Femur (tissue), 1 donor: ENCODE measurements at regions not wholly inside any gene's neighbourhood (a gene's known extent, or its start where the extent isn't known, plus 50 kb on each side); places are given as distances from the start of the nearest gene placed in this dataset.

Experiments used
- DNase-seq: peaks from one replicate; pipeline ENCODE4 v3.0.0-alpha.2; 2017

- no peak for DNase-seq
Observed at GRCh38 chr16:86893506-86893905, 315.2 kb downstream of the FOXL1 start.

GRCh38 chr16:86894029-86894567, 315.7 kb downstream of the FOXL1 start:
- no peak for DNase-seq

GRCh38 chr16:86894925-86895324, 316.6 kb downstream of the FOXL1 start:
- DNase-seq, result no peak

- no peak for DNase-seq
Observed at GRCh38 chr16:86895606-86896005, 317.3 kb downstream of the FOXL1 start.

- DNase-seq, result no peak
Observed at GRCh38 chr16:86896976-86897375, 318.6 kb downstream of the FOXL1 start.

- DNase-seq, result no peak
Observed at GRCh38 chr16:86897486-86897885, 319.1 kb downstream of the FOXL1 start.

GRCh38 chr16:86898386-86898785, 320.0 kb downstream of the FOXL1 start:
- peak; percentile 33 for DNase-seq

GRCh38 chr16:86899151-86899550, 320.8 kb downstream of the FOXL1 start:
- peak; percentile 53 for DNase-seq

- DNase-seq, result no peak
Observed at GRCh38 chr16:86899757-86900156, 321.4 kb downstream of the FOXL1 start.

- no peak for DNase-seq
Observed at GRCh38 chr16:86901483-86901882, 323.1 kb downstream of the FOXL1 start.

- no peak for DNase-seq
Observed at GRCh38 chr16:86902656-86903001, 324.3 kb downstream of the FOXL1 start.

GRCh38 chr16:86903068-86903467, 324.7 kb downstream of the FOXL1 start:
- DNase-seq, result no peak

GRCh38 chr16:86905302-86905701, 327.0 kb downstream of the FOXL1 start:
- DNase-seq, result no peak

- no peak for DNase-seq
Observed at GRCh38 chr16:86906623-86907022, 328.3 kb downstream of the FOXL1 start.

- DNase-seq, result no peak
Observed at GRCh38 chr16:86909359-86910160, 331.2 kb downstream of the FOXL1 start.

GRCh38 chr16:86910161-86910769, 331.9 kb downstream of the FOXL1 start:
- DNase-seq, result no peak

- DNase-seq, result no peak
Observed at GRCh38 chr16:86911437-86911958, 333.1 kb downstream of the FOXL1 start.

- DNase-seq, result no peak
Observed at GRCh38 chr16:86913886-86914285, 335.5 kb downstream of the FOXL1 start.

GRCh38 chr16:86914876-86915717, 336.7 kb downstream of the FOXL1 start:
- DNase-seq, result no peak

GRCh38 chr16:86917471-86918365, 339.4 kb downstream of the FOXL1 start:
- DNase-seq, result no peak

- DNase-seq, result no peak
Observed at GRCh38 chr16:86918637-86919036, 340.3 kb downstream of the FOXL1 start.

- no peak for DNase-seq
Observed at GRCh38 chr16:86919078-86919477, 340.7 kb downstream of the FOXL1 start.
